GM12878 (cell line): ENCODE measurements at regions not wholly inside any gene's neighbourhood (a gene's known extent, or its start where the extent isn't known, plus 50 kb on each side); places are given as distances from the start of the nearest gene placed in this dataset.

Experiments used
- BMI1 ChIP-seq: fragments of 450-650 bp; IDR thresholded peaks from 2 replicates; pipeline ENCODE4 v1.6.1; 2016; ENCODE audit warnings: mild to moderate bottlenecking, moderate library complexity, borderline replicate concordance
- CBX5 ChIP-seq: sonication (generic); IDR thresholded peaks from 2 replicates; pipeline ENCODE4 v1.6.1; 2016; ENCODE audit warnings: low read depth, moderate library complexity, mild to moderate bottlenecking, inconsistent platforms
- CHD2 ChIP-seq: IDR thresholded peaks from 2 replicates; pipeline ENCODE4 v1.6.1; 2011; ENCODE audit warnings: low read depth, low read length, improper control_type of control experiment, borderline replicate concordance
- CREB1 ChIP-seq: IDR thresholded peaks from 2 replicates; pipeline ENCODE4 v1.6.1; 2012; ENCODE audit warnings: low read depth, mild to moderate bottlenecking, inconsistent platforms
- EED ChIP-seq: sonication (generic); IDR thresholded peaks from 2 replicates; pipeline ENCODE4 v1.6.1; 2016; ENCODE audit warnings: antibody characterized with exemption, low read depth
- ELK1 ChIP-seq: IDR thresholded peaks from 2 replicates; pipeline ENCODE4 v1.6.1; 2012; ENCODE audit warnings: low read depth, low read length, improper control_type of control experiment
- EP300 ChIP-seq, 2 experiments: fragments of 150-350 bp in 1 of 2; IDR thresholded peaks; 2 replicates each; pipeline ENCODE4 v1.6.1; 2011 to 2012; ENCODE audit warnings: low read depth in 2 of 2, low read length in 2 of 2, borderline replicate concordance in 1 of 2, improper control_type of control experiment in 1 of 2, inconsistent platforms in 1 of 2; ENCODE audit not compliant: control insufficient read depth in 1 of 2
- FOXK2 ChIP-seq: fragments of 450-650 bp; IDR thresholded peaks from 2 replicates; pipeline ENCODE4 v1.6.1; 2017; ENCODE audit warnings: mild to moderate bottlenecking, moderate library complexity
- GATAD2B ChIP-seq: fragments of 450-650 bp; conservative IDR thresholded peaks from 2 replicates; pipeline ENCODE4 v1.6.1; 2017; ENCODE audit warnings: low read depth, mild to moderate bottlenecking, moderate library complexity
- HDGF ChIP-seq: fragments of 450-650 bp; IDR thresholded peaks from 2 replicates; pipeline ENCODE4 v1.6.1; 2016; ENCODE audit warnings: antibody characterized with exemption
- JUND ChIP-seq: IDR thresholded peaks from 2 replicates; pipeline ENCODE4 v1.6.1; 2012; ENCODE audit warnings: low read depth, mild to moderate bottlenecking, low read length, improper control_type of control experiment, moderate library complexity
- KDM1A ChIP-seq: fragments of 200-600 bp; sonication (generic); IDR thresholded peaks from 2 replicates; pipeline ENCODE4 v1.6.1; 2016; ENCODE audit warnings: borderline replicate concordance
- KLF5 ChIP-seq: fragments of 450-650 bp; IDR thresholded peaks from 2 replicates; pipeline ENCODE4 v1.6.1; 2014; ENCODE audit warnings: mild to moderate bottlenecking; ENCODE audit not compliant: partially characterized antibody
- MEF2B ChIP-seq: fragments of 450-650 bp; IDR thresholded peaks from 2 replicates; pipeline ENCODE4 v1.6.1; 2018; ENCODE audit warnings: mild to moderate bottlenecking, moderate library complexity; ENCODE audit not compliant: partially characterized antibody, poor library complexity, severe bottlenecking
- MXI1 ChIP-seq: fragments of 150-350 bp; IDR thresholded peaks from 2 replicates; pipeline ENCODE4 v1.6.1; 2011; ENCODE audit warnings: low read depth, mild to moderate bottlenecking, inconsistent platforms, low read length, improper control_type of control experiment
- NR2C1 ChIP-seq: fragments of 450-650 bp; IDR thresholded peaks from 2 replicates; pipeline ENCODE4 v1.6.1; 2017; ENCODE audit warnings: antibody characterized with exemption, mild to moderate bottlenecking, moderate library complexity
- NR2F1 ChIP-seq: fragments of 450-650 bp; conservative IDR thresholded peaks from 2 replicates; pipeline ENCODE4 v1.6.1; 2017; ENCODE audit warnings: mild to moderate bottlenecking
- POLR2A ChIP-seq: IDR thresholded peaks from 2 replicates; pipeline ENCODE4 v1.6.1; 2011; ENCODE audit warnings: low read depth, mild to moderate bottlenecking, low read length
- POLR2AphosphoS5 ChIP-seq: IDR thresholded peaks from 2 replicates; pipeline ENCODE4 v1.6.1; 2011; ENCODE audit warnings: mild to moderate bottlenecking, low read length, inconsistent platforms
- RAD21 ChIP-seq: IDR thresholded peaks from 2 replicates; pipeline ENCODE4 v1.6.1; 2011; ENCODE audit warnings: mild to moderate bottlenecking, low read depth, low read length, moderate library complexity; ENCODE audit not compliant: insufficient read depth
- RBBP5 ChIP-seq: fragments of 200-600 bp; sonication (generic); conservative IDR thresholded peaks from 2 replicates; pipeline ENCODE4 v1.6.1; 2016
- RFX5 ChIP-seq: IDR thresholded peaks from 2 replicates; pipeline ENCODE4 v1.6.1; 2011; ENCODE audit warnings: low read depth, low read length, improper control_type of control experiment
- WRNIP1 ChIP-seq: IDR thresholded peaks from 2 replicates; pipeline ENCODE4 v1.6.1; 2011; ENCODE audit warnings: low read depth, low read length, improper control_type of control experiment, borderline replicate concordance
- TF ChIP-seq, protein P1 (sequence below): IDR thresholded peaks from 2 replicates; pipeline ENCODE4 v1.6.1; 2012; ENCODE audit warnings: low read depth, low read length, improper control_type of control experiment
- TF ChIP-seq, protein P2 (sequence below): fragments of 150-350 bp; IDR thresholded peaks from 2 replicates; pipeline ENCODE4 v1.6.1; 2016; ENCODE audit warnings: low read depth, low read length

DNA sequence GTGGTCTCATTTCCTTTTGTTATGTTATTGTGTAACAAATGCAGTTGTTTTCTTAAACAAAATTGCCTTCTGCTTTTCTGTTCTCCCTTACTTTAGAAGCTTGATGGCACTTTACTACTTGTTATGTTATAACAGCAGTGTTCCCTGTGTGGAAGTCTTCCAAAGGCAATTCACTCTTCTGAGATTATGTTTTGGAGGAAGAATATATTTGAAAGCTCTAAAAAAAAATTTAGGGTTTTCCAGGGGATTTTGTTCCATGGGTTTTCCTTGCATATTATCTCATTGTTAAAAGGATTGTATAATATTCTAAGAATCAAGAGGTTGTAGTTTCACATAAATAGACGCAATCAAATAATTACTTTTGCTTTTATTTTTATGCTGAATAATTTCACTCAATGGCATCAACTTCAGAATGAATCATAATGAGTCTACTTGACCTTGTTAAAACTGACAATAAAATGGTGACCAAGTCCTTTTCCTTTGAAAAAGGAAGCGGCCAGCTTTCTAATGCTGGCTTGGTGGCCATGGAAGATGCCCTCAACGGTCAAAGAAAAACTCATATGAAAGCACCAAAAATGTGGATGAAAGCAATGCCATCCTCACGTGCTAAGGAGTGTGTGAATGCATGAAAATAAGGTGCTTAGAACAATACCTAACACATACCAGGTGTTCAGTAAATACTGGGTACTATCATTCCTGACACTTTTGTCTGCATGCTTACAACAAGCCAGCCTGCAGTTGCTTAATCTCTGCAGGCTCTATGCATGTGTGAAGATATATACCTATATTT is 92.4 kb upstream of the KLF6 start (continued):
- TF ChIP-seq, protein P1, sequence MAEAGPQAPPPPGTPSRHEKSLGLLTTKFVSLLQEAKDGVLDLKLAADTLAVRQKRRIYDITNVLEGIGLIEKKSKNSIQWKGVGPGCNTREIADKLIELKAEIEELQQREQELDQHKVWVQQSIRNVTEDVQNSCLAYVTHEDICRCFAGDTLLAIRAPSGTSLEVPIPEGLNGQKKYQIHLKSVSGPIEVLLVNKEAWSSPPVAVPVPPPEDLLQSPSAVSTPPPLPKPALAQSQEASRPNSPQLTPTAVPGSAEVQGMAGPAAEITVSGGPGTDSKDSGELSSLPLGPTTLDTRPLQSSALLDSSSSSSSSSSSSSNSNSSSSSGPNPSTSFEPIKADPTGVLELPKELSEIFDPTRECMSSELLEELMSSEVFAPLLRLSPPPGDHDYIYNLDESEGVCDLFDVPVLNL: no peak
- TF ChIP-seq CREB1 (no peak), RAD21 (no peak), CBX5 (no peak), NR2C1 (no peak), ELK1 (no peak), MXI1 (no peak), HDGF (no peak), CHD2 (no peak), KDM1A (no peak), FOXK2 (no peak), NR2F1 (peak; percentile 72; the same call in 1 of the 2 replicates), GATAD2B (no peak), KLF5 (no peak), BMI1 (no peak), JUND (no peak), EED (no peak), MEF2B (no peak), RFX5 (no peak), RBBP5 (no peak), POLR2A (no peak), EP300 (IDR thresholded peaks at IDR 0.05; ENCODE audit: borderline replicate concordance in 1 of 2, control insufficient read depth in 1 of 2, low read depth in 2 of 2, low read length in 2 of 2) (peak in 1 of 2 experiments; percentile 28; a peak in 1 of 4 replicates), WRNIP1 (no peak), POLR2AphosphoS5 (no peak)
- TF ChIP-seq, protein P2, sequence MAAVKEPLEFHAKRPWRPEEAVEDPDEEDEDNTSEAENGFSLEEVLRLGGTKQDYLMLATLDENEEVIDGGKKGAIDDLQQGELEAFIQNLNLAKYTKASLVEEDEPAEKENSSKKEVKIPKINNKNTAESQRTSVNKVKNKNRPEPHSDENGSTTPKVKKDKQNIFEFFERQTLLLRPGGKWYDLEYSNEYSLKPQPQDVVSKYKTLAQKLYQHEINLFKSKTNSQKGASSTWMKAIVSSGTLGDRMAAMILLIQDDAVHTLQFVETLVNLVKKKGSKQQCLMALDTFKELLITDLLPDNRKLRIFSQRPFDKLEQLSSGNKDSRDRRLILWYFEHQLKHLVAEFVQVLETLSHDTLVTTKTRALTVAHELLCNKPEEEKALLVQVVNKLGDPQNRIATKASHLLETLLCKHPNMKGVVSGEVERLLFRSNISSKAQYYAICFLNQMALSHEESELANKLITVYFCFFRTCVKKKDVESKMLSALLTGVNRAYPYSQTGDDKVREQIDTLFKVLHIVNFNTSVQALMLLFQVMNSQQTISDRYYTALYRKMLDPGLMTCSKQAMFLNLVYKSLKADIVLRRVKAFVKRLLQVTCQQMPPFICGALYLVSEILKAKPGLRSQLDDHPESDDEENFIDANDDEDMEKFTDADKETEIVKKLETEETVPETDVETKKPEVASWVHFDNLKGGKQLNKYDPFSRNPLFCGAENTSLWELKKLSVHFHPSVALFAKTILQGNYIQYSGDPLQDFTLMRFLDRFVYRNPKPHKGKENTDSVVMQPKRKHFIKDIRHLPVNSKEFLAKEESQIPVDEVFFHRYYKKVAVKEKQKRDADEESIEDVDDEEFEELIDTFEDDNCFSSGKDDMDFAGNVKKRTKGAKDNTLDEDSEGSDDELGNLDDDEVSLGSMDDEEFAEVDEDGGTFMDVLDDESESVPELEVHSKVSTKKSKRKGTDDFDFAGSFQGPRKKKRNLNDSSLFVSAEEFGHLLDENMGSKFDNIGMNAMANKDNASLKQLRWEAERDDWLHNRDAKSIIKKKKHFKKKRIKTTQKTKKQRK: no peak
